HG03064 (cell line): ENCODE measurements at regions not wholly inside any gene's neighbourhood (a gene's known extent, or its start where the extent isn't known, plus 50 kb on each side); places are given as distances from the start of the nearest gene placed in this dataset.

Experiments used
- ATAC-seq: cut with Tn5 transposase; IDR thresholded peaks from one replicate; pipeline ENCODE4 v1.9.1; 2021; ENCODE audit warnings: low read depth; ENCODE audit not compliant: unreplicated experiment

DNA sequence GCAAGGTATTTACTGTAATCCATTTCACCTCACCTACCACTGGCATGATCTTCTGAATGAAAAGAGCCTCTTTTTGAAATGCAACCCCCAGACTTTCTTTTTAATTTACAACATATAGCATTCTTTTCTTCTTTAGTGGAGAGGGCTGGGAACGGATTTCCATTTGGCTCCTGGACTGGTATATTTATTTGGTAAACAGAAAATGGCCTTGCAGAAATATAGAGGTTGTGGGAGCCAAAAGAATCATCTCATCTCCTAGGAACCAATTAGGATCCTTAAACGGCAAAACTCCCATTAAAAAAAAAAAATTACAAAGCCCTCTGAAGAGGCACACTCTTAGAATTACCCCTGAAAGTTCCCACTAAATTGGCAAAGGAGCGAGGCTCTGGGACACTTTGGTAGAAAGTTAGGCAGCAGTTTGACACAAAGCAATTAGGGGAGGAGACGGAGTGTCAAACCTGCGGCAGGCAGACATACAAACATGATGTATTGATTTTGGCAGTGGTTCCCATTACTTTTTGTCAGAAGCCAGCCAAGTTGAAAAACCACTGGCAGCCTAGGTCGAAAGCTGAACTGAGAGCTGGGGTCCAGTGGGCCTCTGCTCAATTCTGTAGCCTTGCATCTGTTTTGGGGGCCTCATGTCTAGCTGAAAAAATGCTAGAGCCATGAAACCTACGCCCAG lies 135.1 kb upstream of the MAGI3 start:
- ATAC-seq, result no peak

DNA sequence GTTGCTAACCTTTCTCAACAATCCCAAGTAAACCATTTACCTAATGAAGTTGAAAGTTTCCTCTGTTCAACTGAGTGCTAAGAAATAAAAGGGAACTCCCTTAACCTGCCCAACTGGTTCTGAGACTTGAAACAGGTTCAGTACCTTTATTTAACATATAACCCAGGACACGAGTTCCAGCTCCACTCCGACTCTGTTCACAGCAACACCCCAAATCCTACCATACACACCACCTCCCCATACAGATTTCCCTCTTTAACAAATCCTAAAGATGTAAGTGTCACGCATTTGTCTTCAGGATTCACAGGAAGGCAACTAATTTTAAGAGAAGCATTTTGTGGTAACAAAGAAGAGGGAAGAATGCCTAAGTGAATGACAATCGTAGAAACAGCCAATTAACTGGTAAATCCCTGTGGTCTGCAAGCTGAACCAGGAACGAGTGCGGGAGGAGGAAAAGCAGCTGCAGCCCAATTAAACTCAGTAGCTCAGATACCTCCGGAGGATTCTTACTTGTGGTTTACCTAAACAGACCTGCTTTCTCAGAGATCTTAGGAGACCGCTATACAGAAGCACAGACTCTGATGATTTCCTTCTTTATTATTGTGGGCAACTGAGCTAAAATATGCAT lies 134.5 kb upstream of the MAGI3 start:
- no peak for ATAC-seq

DNA sequence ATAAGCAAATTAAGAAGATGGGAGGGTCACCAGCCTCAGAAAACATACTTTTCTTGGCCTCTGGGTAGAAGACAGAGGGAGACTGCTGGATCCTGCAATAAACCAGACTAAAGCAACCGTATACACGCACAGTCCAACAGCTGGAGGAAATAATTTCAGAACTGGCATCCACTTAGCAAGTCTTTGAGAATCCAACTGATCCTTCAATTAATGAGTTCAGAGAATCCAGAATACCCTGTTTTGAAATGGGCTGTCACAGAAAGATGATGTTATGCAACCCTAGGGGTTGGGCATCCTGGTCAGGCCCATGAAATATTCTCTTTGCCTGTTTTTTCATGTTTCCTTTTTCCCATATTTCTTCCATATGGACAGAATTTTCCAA lies 134.0 kb upstream of the MAGI3 start:
- no peak for ATAC-seq

DNA sequence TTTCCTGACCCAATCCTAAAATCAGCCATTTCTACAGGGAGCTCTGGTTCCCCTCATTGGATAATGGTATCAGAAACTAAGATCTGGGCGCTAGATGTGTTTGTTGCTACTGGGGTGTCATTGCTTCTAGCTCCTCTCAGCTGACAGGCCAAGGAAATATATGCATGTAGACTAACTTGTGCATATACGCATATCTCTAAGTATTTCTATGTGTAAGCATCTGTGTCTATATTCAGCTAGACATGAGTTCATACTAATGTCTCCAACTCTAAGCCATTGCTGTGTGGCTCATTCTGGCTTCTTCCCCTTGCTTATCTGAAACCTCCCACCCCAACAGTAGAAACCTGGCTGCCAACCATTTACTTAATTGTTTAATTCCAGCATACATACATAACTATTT lies 130.3 kb upstream of the MAGI3 start:
- no peak for ATAC-seq

DNA sequence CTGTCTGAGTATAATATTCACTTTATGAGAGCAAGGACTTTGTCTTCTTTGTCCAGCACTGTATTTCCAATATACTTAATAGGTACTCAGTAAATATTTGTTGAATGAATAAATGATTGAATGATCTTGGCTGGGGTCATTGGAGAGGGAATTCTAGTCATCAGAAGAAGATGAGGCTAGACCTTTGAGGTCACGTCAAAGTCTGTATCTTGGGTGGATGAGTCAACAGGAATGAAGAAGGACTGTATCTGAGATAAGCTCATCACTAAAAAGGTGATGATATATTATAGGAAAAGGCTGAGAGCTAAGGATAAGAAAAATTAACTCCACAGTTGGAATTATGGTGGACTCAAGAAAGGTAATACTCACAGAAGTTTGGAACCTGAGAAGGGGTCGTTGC lies 125.1 kb upstream of the MAGI3 start:
- ATAC-seq, result no peak

DNA sequence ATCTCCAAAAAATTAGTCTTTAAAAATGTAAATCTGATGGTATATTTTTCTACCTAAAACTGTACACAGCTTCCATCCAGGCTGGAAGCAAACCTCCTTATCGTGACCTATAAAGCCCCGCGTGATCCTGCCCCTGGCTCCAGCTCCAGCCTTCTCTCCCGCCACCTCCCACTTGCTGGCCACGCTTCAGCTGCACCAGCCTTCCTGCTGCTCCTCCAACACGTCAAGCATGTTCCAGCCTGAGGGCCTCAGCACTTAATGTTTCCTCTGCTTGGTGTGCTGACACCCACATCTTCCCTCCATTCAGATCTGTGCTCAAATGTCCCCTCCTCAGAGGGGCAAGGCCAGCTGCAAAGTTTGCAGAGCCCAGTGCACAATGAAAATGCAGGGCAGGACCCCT lies 123.5 kb upstream of the MAGI3 start:
- no peak for ATAC-seq

DNA sequence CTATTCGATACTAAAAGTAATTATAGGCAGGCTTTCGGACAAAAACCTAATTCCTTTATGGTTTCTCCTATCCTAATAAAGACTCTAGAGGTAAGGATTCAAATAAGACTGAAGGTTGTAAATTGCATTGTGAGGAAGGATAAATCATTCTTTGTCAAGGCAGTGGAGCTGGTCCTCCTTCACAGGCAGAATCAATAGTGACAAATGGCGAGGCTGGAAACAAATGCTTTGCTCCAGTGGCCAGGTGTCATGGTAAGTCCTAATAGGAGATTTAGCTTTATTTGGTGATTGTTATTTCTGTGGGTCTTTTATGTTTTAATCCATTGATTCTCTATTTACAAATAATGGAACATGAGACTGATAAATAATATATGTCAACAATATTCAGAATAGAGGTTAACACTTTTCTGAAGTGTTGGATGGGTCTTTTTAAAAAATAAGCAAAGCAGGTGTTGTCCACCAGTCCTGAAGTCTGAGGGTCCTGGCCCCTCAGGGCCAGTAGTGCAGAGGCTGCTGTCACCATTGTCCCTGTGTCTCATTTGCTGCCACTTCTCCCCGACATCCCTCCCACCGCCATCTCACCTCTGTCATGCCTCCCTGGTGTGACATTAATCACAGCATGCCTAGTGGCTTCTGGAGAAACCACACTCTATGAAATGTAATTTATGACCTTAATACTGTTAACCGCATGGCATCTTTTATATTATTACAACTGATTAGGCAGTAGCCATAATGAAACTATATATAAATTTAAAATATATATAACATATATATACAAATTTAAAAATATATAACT lies 120.9 kb upstream of the MAGI3 start:
- ATAC-seq, result no peak

DNA sequence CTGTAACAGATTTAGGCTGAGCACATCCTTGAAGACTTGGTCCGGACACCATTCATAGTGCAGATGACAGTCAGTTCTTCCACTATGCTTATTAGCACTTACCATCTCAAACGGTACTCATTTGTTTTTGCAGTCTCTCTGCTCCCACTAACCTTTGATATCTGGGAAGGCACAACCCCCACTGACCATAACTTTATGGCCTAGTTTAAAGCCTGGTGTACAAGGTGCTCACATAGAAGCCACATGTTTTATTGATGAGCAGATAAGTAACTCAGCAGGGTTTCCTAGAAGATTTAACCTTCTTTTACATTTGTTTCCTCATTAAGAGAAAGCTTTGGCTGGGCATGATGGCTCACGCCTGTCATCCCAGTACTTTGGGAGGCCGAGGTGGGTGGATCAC lies 119.3 kb upstream of the MAGI3 start:
- ATAC-seq, result no peak

DNA sequence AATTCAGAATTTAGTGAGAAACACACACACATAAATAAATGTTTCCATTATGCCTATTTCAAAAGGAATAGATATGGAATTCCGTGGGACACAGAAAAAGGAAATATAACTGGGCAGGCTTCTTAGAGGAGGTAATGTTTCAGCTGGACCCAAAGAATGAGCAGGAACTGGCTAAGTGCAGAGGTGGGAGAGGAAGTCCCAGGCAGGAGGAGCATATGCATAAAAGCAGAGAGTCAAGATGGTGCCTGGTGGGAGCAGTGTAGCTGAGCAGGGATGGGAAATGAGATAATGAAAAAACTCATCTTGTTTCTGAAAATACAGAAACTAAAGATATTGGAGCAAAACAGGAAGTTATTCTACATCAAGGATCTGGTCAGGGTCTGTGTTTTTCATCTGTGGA lies 115.2 kb upstream of the MAGI3 start:
- no peak for ATAC-seq

DNA sequence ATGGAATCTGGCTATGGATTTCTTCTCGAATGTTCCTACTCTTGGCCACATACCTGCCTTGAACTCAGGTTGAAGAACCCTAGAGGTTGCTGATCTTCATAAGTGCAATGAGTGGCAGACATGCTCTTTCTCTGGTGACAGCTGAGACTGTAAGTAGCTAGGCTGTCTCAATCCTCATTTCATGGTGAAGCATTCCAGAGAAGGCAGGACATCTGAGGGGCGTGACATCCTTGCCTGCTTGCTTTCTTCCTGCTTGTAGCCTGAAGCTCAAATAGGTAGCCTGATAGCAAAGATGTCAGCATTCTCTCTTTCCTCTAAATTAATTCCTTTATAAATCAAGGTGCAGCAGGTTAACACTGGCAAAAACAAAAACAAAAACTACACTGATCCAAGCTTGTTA lies 114.6 kb upstream of the MAGI3 start:
- no peak for ATAC-seq

DNA sequence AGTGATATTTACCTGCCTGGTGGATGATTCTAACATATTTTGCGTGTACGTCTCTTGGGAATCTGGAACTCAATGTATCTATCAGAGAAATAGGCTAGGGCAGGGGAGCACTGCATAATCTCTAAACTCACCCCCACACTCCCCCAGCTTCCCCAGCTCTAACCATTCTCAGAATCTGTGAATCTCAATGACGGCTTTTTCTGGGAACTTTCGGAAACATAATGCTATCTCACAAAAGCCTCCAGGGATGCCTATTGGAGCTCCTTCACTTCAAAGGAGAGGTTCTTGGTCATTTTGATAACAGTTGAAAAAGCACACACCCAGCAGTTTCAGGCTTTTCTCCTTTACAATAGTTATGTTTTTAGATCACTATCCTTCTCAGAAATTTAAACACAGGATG lies 113.8 kb upstream of the MAGI3 start:
- ATAC-seq, result no peak

DNA sequence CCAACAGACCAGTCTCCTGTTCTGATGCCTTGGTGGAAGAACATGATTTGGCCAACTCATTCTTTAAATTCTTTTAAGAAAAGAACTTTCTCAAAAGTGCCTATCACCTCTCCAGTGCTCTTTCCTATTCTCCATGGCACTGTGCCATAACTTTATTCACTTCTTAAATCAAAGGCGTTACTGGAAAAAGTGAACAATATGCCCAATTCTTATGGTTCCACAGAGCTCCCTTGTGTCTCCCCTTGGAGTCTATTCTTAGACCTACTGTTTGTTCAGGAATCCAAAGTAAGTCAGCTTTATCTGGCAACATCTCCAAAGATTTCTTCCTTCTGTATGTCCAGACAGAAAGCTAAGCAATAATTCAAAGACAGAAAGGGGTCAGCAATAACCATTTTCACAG lies 111.9 kb upstream of the MAGI3 start:
- no peak for ATAC-seq

DNA sequence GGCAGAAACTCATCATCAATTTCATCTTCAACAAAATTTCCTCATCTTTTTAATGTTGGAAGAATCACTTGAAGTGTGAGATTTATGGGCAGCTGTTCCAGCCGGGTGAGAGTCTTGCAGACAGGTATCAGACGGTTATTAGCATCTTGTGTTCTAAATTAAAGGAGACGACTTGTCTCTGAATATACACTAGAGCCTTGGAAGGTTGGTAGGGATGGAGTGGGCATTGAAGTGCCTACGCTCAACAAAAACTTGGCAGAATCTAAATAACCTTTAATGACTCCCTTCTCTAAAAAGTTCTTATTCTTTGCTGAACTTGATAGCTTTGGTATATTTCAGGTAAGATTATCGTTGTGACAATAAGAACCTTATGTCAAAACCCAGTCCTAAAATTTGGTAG lies 111.5 kb upstream of the MAGI3 start:
- no peak for ATAC-seq

DNA sequence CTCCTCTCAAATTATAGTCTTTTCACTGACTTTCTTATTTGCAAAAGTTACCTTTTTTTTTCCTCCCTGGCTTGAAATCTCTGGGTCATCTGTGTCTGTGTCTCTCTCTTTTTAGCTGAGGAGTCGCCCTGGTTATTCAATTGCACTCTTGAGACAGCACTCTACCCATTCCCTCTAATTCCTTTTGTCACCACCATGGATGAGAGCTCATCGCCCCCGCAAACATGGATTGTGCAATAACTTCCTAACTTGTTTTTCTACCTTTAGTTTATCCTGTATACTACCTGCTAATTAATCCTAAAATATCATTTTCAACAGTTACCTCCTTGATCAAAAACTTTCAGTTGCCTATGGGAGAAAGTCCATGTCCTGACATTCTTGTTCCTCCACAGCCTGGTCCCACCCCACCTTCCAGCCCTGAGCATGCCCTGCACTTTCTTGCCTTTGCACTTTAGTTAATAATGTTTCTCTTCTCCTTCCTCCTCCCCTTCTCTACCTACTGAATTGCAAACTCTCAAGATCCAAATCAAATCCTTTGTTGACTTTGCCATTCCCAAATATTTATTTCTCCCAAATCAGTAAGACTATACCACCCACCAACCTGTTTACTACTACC lies 110.4 kb upstream of the MAGI3 start:
- no peak for ATAC-seq

DNA sequence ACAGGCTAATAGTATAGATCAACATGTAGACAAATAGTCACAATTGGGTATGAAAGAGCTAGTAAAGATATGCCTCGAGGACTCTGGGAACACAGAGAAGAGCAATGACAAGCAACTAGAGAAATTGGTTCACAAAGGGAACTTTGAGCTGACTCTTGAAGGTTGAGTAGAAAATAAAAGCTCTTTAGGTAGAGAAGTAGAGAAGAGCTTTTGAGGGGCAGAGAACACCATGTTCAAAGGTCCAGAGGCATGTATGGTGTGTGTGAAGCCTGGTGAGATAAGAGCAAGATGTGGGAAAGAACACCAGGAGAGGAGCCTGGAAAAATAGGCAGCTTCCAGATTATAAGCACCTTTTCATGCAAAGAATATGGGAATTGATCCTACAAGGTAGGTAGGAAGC lies 109.7 kb upstream of the MAGI3 start:
- ATAC-seq, result no peak

DNA sequence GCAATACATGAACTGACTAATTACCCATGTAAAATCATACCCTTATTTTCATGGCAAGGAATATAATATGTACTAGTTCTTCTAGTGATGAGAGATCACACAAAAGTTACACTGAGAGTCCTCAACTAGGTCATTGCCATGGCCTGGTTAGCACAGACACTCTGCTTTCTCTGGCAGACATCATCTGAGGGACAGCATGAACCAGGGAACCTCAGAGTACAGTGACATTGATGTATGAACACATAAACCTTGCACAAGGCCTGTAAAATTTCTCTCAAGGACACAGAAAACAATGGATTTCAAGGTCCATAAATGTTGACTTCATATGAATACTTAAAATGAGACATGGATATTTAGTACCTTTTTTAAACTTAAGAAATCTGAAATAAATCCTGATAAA lies 108.8 kb upstream of the MAGI3 start:
- ATAC-seq, result no peak

DNA sequence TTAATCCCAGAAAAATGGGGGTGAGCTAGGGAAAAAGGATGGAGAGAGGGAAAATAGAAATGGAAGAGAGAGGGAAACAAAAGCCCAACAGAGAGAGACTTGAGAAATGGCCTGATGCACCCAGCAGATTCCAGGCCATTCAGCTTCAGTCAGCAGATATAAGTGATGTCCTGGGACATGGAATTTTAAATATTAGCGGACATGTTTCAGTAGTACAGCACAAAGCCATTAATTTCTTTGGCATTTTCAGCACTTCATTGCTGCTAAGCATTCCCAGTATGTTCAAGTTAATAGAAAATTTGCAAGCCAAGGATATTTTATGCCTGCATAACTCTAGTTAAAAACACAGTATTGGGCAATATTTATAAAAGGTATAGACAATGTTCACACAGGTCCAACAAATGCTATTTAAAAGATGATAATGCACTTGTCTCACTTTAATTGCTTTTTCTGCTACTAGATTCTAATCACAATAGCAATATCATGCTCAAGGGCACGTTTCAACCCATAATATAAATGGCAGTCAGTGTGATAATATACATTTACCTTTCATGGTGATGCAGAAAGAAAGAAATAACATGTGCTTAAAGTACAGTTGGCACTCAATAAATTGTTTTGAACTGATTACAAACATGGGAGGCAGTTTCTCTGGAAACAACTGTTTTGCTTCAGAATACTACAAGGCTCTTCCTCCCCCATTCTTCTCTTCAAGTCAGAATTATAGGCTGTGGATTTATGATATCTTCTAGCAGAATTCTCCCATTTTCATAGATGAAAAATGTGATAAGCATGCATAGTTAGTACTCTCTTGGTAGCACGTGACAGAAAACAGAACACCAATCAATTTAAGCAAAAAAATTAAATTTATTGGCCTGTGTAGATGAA lies 108.1 kb upstream of the MAGI3 start:
- ATAC-seq, result no peak

DNA sequence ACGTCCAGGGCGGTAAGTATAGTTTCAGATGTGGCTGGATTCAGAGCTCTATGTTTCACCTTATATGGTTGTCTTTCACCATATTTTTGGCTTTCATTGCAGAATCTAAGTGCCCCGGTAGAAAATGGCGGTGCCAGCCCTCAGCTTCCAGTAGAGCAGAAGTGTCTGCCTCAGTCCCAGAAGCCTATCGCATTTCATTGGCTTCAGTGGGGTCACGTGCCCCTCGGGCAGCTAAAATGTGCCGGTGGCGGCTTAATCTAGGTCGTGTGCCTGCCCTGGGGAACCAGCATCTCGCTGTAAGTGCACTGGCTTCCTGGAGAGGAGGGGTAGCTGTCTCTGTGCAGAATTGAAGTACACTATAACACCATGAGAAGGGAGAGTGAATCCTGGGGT lies 107.4 kb upstream of the MAGI3 start:
- no peak for ATAC-seq

DNA sequence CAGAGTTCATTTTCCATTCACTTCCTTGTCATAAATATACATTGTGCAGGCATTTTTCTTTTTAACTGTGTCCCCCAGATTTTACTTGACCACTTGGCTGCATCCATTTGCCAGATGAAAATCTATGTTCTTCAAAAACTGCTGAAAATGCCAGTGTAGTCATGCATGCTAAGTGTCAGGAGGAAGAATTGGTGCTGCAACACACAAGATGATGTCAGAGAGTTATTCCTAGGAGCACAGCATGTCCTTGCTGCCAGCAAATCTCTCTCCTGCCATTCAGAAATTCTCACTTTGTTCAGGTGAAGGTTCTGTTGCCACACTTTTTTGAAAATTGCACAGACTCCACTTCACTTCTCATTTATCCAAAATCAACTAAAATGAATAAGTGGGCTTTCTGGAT lies 106.4 kb upstream of the MAGI3 start:
- ATAC-seq, result no peak

DNA sequence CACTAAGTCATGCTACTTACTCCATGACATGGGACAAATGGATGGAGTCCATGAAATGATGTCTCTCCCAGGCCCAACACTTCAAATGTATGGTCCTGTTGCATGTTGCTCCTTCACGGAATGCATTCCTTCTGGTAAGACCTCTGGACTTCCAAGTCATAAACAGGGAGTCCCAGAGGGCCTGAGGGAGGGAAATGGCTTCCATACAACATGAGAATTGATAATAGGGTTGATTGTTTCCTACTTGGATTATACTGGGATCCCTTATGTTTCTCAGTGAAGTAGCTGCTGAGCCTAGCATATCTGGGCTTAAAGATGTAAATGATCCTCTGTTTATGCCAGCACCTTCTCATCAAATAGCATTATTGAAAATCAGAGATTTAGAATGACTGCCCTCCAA lies 104.2 kb upstream of the MAGI3 start:
- no peak for ATAC-seq
